ENCODE measurements at regions not wholly inside any gene's neighbourhood (a gene's known extent, or its start where the extent isn't known, plus 50 kb on each side); places are given as distances from the start of the nearest gene placed in this dataset.

GRCh38 chr18:64765908-64766307, 617.0 kb upstream of the LINC00305 start:
- Mint-ChIP-seq H3K4me1 (peaks cover 8% of the 10 kb centered on the region), H3K27ac (no peak overlapping the region), H3K36me3 (ENCODE audit: low read depth) (no peaks in the 10 kb centered on the region), H3K9me3 (no peaks in the 10 kb centered on the region), H3K4me3 (no peak overlapping the region), H3K27me3 (no peaks in the 10 kb centered on the region)
- DNase-seq (no peak), ATAC-seq (ENCODE audit: low read depth) (no peak)
- no peak for TF ChIP-seq CTCF (IDR thresholded peaks at IDR 0.05)
- intact Hi-C loops (cut with micrococcal nuclease): no loop called here
- CTCF ChIA-PET: no interaction called here
- POLR2A ChIA-PET: no interaction called here

GRCh38 chr18:64752707-64753106, 603.8 kb upstream of the LINC00305 start:
- intact Hi-C loops (cut with micrococcal nuclease): no loop called here
- no peaks in the 10 kb centered on the region for H3K9me3 Mint-ChIP-seq
- TF ChIP-seq CTCF (IDR thresholded peaks at IDR 0.05): no peak
- no peaks in the 10 kb centered on the region for H3K27me3 Mint-ChIP-seq
- H3K4me3 Mint-ChIP-seq: no peak overlapping the region
- CTCF ChIA-PET: no interaction called here
- ATAC-seq (ENCODE audit: low read depth) (no peak), DNase-seq (no peak)
- H3K4me1 Mint-ChIP-seq: no peaks in the 10 kb centered on the region
- POLR2A ChIA-PET: no interaction called here
- H3K27ac Mint-ChIP-seq: no peak overlapping the region
- H3K36me3 Mint-ChIP-seq (ENCODE audit: low read depth): no peaks in the 10 kb centered on the region

DNA sequence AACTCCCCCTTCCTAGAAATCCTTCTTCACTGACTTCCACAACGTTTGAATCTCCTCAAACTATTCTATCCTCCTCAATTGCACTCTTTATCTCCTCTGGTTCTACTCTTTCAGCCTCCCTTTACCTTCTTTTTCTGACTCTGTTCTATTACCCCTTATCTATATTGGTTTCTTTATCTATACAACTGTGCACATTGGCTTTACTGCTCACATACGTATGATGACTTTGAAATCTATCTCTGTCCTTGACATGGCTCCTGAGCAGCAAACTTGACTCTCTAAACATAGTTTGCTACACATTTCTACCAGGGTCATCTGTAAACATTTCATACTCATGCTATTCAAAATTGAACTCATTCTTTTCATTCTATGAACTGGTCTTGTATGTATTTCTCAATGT, 601.0 kb upstream of the LINC00305 start:
- DNase-seq (no peak), ATAC-seq (ENCODE audit: low read depth) (no peak)
- H3K27ac Mint-ChIP-seq: no peak overlapping the region
- no peaks in the 10 kb centered on the region for H3K36me3 Mint-ChIP-seq (ENCODE audit: low read depth)
- H3K9me3 Mint-ChIP-seq: no peaks in the 10 kb centered on the region
- intact Hi-C loops (cut with micrococcal nuclease): no loop called here
- TF ChIP-seq CTCF (IDR thresholded peaks at IDR 0.05): no peak
- H3K4me1 Mint-ChIP-seq: no peaks in the 10 kb centered on the region
- H3K27me3 Mint-ChIP-seq: no peaks in the 10 kb centered on the region
- ChIA-PET CTCF (no interaction called here), POLR2A (no interaction called here)
- H3K4me3 Mint-ChIP-seq: no peak overlapping the region

DNA sequence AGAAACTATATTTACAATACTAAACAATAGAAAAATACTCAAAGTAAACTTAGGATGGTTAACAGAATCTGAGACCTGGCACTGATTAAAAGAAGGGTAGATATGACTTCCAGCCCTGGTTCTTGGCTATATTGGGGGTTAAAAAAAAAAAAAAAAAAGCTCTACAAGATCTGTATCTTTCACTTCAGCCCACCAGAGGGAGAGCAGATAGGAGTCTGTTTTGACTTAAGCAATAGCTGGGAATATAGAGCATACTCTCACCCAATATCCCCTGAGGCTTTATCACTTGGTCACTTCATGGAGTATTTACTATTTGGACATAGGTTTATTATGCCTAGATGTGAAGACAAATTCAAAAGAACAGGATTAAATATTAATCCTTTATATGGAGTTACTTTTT, 598.9 kb upstream of the LINC00305 start:
- intact Hi-C loops (cut with micrococcal nuclease): no loop called here
- Mint-ChIP-seq H3K4me3 (no peak overlapping the region), H3K9me3 (no peaks in the 10 kb centered on the region), H3K27me3 (no peaks in the 10 kb centered on the region), H3K27ac (no peak overlapping the region), H3K36me3 (ENCODE audit: low read depth) (no peaks in the 10 kb centered on the region), H3K4me1 (no peaks in the 10 kb centered on the region)
- ChIA-PET POLR2A (no interaction called here), CTCF (no interaction called here)
- ATAC-seq (ENCODE audit: low read depth): no peak
- DNase-seq: no peak
- TF ChIP-seq CTCF (IDR thresholded peaks at IDR 0.05): no peak

GRCh38 chr18:64742898-64743297, 594.0 kb upstream of the LINC00305 start:
- H3K27ac Mint-ChIP-seq: no peak overlapping the region
- ChIA-PET CTCF (no interaction called here), POLR2A (no interaction called here)
- DNase-seq (no peak), ATAC-seq (ENCODE audit: low read depth) (no peak)
- TF ChIP-seq CTCF (IDR thresholded peaks at IDR 0.05): no peak
- intact Hi-C loops (cut with micrococcal nuclease): no loop called here
- no peaks in the 10 kb centered on the region for H3K4me1 Mint-ChIP-seq
- H3K27me3 Mint-ChIP-seq: no peaks in the 10 kb centered on the region
- H3K9me3 Mint-ChIP-seq: no peaks in the 10 kb centered on the region
- H3K4me3 Mint-ChIP-seq: no peak overlapping the region
- no peaks in the 10 kb centered on the region for H3K36me3 Mint-ChIP-seq (ENCODE audit: low read depth)
